HG03460 (cell line): ENCODE measurements at regions not wholly inside any gene's neighbourhood (a gene's known extent, or its start where the extent isn't known, plus 50 kb on each side); places are given as distances from the start of the nearest gene placed in this dataset.

Experiments
- ATAC-seq: cut with Tn5 transposase; IDR thresholded peaks from one replicate; pipeline ENCODE4 v1.9.1; 2021; ENCODE audit not compliant: unreplicated experiment

- ATAC-seq, result no peak
Measured at GRCh38 chr12:59839514-59839913, 243.7 kb downstream of the SLC16A7 start.

DNA sequence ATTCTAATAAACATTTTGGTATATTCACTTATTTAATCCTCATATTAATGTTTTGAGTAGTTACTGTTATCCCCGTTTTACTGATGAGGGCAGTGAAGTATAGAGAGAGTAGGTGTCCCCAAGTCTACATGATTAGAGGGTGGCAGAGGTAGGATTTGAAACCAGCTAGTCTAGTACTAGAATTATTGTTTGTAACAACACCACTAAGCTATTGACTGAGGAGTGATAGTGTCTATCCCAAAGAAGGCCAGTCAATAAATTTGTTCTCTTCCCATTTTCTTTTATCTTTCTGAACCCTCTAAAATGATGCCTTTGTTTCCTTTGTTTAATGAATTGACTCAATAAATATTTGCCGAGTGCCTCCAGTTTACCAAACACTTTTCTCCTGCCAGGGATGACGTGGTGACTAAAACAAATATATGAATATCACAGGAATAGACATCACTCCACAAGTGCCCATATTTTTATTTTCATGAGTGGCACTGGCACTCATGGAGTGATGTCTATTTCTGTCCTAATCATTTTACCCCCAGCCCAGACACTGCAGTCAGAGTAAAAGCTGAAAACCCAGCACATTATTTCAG, 247.5 kb downstream of the SLC16A7 start:
- no peak for ATAC-seq

DNA sequence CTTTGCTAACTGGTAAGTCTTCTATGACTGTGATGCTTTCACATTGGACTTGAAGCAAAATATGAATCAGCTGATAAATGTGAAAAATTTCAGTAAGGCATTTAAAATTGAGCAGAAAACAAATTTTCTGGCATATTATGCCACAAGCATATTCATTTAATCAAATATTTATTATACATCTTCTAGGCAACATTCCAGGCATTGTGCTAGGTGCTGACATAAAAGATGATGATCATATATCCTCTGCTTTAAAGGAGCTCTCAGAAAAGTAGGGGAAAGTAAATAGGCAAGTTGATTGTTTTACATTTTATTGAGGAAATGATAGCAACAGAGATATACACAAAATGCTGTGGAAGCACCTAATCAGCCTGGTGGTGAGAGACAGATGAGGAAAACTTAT, 248.9 kb downstream of the SLC16A7 start:
- no peak for ATAC-seq

DNA sequence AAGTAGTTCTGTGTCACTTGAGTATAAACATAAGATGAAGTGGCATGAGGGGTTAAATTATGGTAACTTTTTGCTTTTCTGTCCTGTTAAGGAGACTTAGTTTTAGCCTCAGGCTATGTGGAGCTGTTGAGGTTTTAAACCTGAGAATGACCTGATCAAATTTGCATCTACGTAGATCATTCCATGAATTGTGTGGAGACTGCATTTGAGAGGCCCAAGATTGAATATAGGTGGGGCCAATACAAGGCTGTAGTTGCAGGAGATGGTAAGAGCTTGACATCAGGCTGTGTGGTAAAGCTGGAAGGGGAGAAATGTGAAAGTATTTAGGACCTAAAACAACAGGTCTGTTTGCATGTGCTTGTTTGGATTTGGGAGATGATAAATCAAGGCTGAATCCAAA, 249.5 kb downstream of the SLC16A7 start:
- ATAC-seq, result no peak

GRCh38 chr12:59847127-59847526, 251.3 kb downstream of the SLC16A7 start:
- no peak for ATAC-seq

DNA sequence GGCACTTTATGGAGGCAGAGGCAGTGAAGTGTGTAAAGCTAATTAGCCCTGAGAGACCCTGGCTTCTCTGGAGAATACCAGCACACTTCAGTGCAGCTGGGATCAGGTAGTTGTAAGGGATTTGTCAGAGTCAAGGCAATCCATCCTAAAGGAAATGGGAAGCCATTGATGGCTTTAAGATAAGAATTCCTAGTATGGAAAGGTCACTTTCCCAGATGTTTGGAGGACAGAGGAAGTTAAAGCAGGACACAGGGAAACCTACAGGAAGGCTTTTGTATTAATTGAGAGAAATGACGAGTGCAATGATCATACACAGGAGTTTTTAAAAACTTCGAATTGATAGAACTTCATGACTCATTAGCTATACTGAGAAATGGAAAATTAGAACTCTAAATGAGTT, 254.4 kb downstream of the SLC16A7 start:
- no peak for ATAC-seq

- ATAC-seq, result no peak
Measured at GRCh38 chr12:59858508-59859170, 262.8 kb downstream of the SLC16A7 start.

- no peak for ATAC-seq
Measured at GRCh38 chr12:59859171-59859510, 263.3 kb downstream of the SLC16A7 start.

DNA sequence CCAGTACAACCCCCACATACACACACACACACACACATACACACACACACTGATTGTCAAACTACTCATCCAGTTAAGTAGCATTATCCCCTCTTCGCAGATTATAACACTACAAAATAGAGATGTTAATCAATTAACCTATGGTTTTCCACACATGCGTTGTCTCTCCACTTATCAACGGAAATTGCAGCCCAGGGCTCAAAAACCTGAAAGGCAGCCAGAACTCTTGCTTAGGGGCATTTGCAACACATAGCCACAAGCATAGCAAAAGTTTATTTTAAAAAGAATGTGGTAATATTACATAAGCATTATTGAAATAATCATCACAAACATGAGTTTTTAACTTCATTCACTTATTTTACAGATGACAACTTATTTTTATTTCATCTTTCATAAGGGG, 265.8 kb downstream of the SLC16A7 start:
- no peak for ATAC-seq

- no peak for ATAC-seq
Measured at GRCh38 chr12:59867055-59867454, 271.2 kb downstream of the SLC16A7 start.

DNA sequence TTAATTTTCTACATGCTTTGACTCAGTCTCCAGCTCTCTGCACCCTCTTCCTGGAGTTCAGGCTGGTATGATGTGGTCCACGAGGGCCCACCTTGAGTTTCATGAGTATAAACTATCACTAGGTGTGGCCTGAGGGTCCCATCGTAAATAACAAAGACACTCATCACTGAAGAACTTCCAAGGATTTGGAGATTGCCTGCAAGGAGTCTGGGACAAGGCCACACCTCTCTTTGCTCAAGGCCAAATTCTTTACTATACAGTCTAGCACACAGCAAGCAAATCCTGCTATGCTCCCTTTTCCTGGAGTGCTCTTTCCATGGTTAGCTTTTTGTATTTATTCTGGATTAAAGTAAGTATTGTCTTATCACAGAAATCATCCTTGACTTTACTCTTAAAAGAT, 271.9 kb downstream of the SLC16A7 start:
- no peak for ATAC-seq

DNA sequence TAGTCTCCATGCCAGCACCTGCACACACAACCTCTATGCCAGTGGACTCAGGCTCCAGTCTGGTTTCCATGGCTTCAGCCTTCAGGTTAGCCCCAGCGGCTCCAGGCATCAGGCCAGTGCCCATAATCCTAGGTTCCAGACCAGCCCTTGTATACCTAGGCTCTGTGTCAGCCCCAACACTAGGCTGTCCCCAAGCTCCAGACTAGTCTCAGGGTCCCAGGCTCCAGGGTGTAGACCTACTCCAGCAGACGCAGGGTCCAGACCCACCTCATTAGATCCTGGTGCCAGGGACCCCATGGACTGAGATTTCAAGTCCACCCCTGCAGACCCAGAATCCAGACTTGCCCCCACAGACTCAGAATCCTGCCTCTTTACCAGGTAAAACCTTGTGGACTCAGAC, 275.9 kb downstream of the SLC16A7 start:
- ATAC-seq, result no peak

- ATAC-seq, result no peak
Measured at GRCh38 chr12:59873136-59873535, 277.3 kb downstream of the SLC16A7 start.

GRCh38 chr12:59874781-59875180, 279.0 kb downstream of the SLC16A7 start:
- no peak for ATAC-seq

- ATAC-seq, result no peak
Measured at GRCh38 chr12:59886131-59886733, 290.4 kb downstream of the SLC16A7 start.

DNA sequence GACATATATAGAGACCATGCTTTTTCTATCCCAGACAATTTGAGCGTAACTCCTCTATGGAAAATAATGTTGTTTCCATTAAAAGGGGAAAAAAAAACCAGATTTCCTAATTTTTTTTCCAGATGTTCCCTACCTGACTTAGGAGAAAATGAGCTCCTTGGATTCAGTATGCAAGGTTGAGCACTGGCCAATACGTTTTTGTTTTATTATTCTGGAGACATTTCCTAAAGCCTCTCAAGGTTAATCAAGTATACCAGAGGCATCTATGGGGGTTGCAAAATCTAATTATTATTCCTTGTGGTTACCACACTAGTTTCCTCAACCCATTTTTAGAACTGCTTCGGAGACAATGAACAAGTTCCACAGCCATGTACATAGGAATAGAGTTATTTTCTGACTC, 291.3 kb downstream of the SLC16A7 start:
- ATAC-seq, result no peak

DNA sequence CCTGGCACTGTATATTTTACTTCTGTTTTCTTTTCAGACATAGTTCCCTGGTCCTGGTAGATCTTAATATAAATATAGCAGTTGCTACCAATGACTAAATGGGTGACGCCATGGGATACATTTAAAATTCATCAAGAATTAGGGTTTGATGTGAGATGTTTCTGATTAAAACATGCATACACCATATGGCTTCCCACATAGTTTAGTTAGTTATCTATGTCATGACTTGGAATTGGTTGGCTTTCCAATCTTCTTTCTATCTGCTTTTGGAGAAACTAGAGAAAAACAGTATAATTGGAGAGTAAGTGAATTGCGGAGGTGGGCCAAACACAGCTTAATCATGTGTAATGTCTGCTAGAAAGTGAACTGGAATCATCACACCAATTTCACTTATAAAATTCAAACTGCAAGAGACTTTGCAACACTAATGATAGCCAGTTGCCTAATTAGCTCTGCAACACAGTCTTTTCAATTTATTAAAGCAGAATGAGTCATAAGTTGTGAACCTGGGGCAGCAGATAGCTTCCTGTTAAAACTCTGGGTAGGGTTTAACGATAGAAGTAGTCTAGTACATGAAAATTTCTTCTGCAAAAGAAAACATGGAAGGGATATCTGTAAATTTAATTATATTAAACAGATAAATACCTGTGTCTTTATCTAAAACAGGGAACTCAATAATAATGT, 295.2 kb downstream of the SLC16A7 start:
- no peak for ATAC-seq

DNA sequence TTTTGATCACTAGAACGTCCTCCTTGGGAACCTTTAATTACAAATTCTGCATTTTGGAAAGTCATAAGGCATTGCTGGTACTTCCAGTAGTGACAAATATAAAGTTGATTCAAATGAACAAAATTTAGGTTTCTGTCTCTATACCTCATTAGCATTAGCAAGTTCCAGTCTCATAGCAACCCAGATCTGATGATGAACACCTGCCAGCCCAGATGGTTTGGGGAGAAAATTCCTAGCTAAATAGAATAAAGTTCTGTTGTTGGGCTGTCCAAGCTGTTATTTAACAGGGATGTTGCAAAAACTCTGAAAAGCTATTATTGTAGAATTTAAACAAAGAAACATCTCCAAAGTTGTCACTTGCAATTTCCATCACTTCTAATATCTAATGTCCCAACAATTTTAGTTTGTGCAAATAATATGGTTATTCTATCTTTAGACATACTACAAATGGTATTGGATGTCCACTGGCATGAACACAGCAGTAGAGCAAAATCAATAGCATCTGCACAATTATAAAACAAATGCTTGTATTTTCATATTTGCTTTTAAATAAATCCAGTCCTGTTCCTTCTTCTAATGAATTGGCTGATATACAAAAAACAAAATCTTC, 299.4 kb downstream of the SLC16A7 start:
- no peak for ATAC-seq

GRCh38 chr12:59904874-59905521, 309.2 kb downstream of the SLC16A7 start:
- no peak for ATAC-seq

- ATAC-seq, result no peak
Measured at GRCh38 chr12:59911516-59911915, 315.7 kb downstream of the SLC16A7 start.

- no peak for ATAC-seq
Measured at GRCh38 chr12:59916988-59917387, 321.2 kb downstream of the SLC16A7 start.
